ENCODE measurements at regions not wholly inside any gene's neighbourhood (a gene's known extent, or its start where the extent isn't known, plus 50 kb on each side); places are given as distances from the start of the nearest gene placed in this dataset.
"Not testable (repeated sequence)": the region's sequence is repeated elsewhere in the genome, so short reads cannot be mapped to it uniquely, and the experiment has no call there.

DNA sequence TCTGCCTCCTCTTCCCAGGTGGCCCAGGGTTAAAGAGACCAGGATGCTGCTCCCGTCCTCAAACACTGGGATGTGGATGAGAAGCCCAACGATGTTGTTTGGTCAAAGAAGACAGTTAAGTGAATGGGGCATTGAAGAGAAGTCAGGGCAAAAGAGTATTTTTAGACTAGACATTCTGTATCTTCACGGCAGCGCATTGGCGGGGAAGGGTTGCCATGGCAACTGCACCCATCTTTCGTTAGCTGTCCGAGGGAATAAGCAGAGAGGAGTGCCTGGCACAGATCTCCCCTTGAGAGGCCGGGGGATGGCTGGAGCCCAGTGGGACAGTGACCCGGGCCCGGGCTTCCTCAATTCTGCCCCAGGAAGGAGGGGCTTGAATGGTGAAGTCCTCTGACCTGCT is 56.4 kb upstream of the GPR31 start:
- no peak for DNase-seq (ENCODE audit: low read depth, low spot score)
- TF ChIP-seq, protein P1, sequence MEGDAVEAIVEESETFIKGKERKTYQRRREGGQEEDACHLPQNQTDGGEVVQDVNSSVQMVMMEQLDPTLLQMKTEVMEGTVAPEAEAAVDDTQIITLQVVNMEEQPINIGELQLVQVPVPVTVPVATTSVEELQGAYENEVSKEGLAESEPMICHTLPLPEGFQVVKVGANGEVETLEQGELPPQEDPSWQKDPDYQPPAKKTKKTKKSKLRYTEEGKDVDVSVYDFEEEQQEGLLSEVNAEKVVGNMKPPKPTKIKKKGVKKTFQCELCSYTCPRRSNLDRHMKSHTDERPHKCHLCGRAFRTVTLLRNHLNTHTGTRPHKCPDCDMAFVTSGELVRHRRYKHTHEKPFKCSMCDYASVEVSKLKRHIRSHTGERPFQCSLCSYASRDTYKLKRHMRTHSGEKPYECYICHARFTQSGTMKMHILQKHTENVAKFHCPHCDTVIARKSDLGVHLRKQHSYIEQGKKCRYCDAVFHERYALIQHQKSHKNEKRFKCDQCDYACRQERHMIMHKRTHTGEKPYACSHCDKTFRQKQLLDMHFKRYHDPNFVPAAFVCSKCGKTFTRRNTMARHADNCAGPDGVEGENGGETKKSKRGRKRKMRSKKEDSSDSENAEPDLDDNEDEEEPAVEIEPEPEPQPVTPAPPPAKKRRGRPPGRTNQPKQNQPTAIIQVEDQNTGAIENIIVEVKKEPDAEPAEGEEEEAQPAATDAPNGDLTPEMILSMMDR (IDR thresholded peaks at IDR 0.05; ENCODE audit: low read depth, low read length) = no peak

GRCh38 chr6:167215429-167216250 is 57.9 kb upstream of the GPR31 start:
- H3K4me3 ChIP-seq (ENCODE audit: low read depth, low read length); DNase-seq (ENCODE audit: low read depth, low spot score); in situ Hi-C loops (cut with HindIII; ENCODE audit: low sequenced_read_pairs): not testable (repeated sequence)

More for the DNA sequence above, 56.4 kb upstream of the GPR31 start:
- no peak overlapping the region for H3K4me3 ChIP-seq (ENCODE audit: low read depth, low read length)
- in situ Hi-C loops (cut with HindIII; ENCODE audit: low sequenced_read_pairs) = no loop called here

DNA sequence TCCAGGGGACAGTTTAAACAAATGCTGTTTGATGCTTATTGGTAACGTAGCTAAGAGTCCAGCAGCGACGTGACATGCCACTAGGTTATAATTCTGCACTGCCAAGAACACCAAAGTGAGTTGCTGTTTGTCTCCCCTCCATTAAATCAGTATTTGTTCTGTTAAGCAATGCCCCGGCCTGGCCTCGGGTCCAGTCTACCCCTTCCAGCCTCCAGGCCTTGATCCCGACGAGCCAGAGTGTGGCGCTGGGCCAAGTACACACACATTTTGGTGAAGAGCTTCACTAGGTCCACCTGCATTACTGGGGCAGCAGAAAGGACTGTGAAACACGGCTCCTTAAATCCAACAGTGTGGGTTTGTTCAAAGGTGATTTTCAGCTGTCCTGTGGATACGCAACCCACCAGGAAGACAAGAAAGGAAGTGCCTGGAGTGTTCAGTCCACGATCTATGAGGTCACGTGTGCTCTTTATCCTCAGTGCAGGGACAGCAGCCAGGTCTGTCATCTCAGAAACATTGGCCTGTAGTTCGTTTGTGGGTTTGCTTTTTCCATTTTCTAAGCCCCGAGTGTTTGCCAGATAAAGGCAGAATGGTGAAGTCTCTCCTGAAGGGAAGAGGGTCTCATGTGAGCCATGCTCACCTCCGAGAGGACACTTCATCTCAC is 58.7 kb upstream of the GPR31 start:
- in situ Hi-C loops (cut with HindIII; ENCODE audit: low sequenced_read_pairs); H3K4me3 ChIP-seq (ENCODE audit: low read depth, low read length); DNase-seq (ENCODE audit: low read depth, low spot score): not testable (repeated sequence)

- in situ Hi-C loops (cut with HindIII; ENCODE audit: low sequenced_read_pairs); DNase-seq (ENCODE audit: low read depth, low spot score); H3K4me3 ChIP-seq (ENCODE audit: low read depth, low read length): not testable (repeated sequence)
These were observed 59.3 kb upstream of the GPR31 start for GRCh38 chr6:167217073-167217472.

DNA sequence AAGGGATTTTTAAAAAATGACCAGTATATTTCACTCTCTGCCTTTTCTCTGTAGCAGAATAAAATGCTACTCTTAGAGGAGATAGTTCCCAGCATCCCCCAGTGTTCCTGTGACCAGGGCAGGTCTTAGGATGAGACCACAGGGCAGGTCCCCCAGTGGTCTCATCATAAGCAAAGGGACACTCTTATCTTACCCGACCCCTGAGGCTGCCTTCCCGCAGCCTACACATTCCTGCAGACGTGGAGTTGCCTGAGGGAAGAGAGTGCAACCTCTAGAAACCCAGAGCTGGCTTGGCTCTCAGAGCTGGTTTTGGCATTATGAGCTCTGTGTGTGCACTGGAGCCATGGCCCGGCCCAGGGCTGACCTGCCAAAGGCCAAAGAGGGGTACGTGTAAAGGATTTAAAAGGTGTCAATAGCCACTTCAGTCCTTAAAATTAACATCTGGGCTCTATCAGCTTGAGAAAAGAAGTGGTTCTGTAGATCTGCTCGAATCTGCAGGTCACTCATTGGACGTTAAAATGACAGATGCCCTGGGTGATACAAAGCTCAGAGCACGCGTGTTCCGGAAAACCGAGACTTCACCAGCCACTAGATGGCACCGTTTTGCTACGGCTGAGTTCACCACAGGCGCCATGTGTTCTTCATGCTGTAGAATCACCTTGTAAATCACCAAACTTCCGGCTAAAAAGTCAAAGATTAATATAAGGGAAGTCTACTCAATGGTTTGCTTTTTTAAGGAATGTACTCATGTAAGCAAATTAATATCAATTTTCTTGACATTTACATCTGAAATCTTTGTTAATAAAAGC is 60.4 kb upstream of the GPR31 start:
- peak; percentile 23 for DNase-seq (ENCODE audit: low read depth, low spot score)
- in situ Hi-C loops (cut with HindIII; ENCODE audit: low sequenced_read_pairs); H3K4me3 ChIP-seq (ENCODE audit: low read depth, low read length): not testable (repeated sequence)

DNA sequence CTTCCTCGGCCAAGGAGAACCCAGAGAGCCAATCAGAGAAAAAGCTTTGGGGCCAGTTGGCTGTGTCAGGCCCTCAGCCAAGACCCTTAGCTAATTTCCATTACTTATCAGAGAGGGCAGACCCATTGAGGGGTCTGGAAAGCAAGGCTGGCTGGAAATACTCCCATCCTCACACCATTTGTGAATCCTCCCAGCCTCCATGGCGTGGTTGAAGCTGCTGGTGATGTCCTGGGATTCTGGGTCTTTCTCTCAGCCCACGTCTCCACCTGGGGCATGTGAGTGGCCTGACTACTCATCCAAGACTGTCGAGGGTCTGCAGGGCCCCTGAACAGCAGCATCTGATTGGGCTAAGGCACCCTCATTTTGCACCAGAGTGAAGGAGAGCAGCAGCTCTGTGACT is 61.3 kb upstream of the GPR31 start:
- DNase-seq (ENCODE audit: low read depth, low spot score); H3K4me3 ChIP-seq (ENCODE audit: low read depth, low read length); in situ Hi-C loops (cut with HindIII; ENCODE audit: low sequenced_read_pairs): not testable (repeated sequence)

DNA sequence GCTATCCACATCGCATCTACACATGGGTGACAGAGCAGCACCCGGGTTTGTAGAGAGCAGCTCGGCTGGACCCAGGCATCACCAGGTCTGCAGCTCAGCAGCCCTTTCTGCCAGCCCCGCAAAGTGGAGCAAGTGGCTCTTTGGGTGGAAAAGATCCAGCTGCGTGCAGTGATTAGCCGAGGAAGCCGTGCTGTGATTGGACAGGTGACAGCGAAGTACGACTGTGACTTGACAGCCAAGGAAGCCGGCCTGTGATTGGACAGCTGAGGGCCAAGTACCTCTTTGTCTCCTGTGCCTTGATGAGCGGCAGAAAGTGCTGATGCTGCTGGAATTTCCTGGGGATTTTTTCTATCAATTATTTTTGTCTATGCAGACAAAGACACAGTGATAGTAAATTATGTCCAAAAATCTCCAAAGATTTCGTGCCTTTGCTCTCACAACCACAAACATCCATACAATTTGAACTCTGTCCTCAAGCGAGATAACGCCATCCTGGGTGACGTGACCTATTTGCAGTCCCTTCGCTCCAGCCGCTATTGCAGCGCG is 62.3 kb upstream of the GPR31 start:
- H3K4me3 ChIP-seq (ENCODE audit: low read depth, low read length) = no peak overlapping the region
- no peak for DNase-seq (ENCODE audit: low read depth, low spot score)
- TF ChIP-seq, protein P1 (IDR thresholded peaks at IDR 0.05; ENCODE audit: low read depth, low read length) = no peak
- in situ Hi-C loops (cut with HindIII; ENCODE audit: low sequenced_read_pairs) = no loop called here

- H3K4me3 ChIP-seq (ENCODE audit: low read depth, low read length) = no peak overlapping the region
- TF ChIP-seq, protein P1 (IDR thresholded peaks at IDR 0.05; ENCODE audit: low read depth, low read length) = no peak
- in situ Hi-C loops (cut with HindIII; ENCODE audit: low sequenced_read_pairs) = no loop called here
- DNase-seq (ENCODE audit: low read depth, low spot score) = no peak
These were observed 63.8 kb upstream of the GPR31 start for GRCh38 chr6:167221400-167222201.

GRCh38 chr6:167225566-167226382 is 65.3 kb upstream of the UNC93A start:
- in situ Hi-C loops (cut with HindIII; ENCODE audit: low sequenced_read_pairs); H3K4me3 ChIP-seq (ENCODE audit: low read depth, low read length): not testable (repeated sequence)

More at GRCh38 chr6:167225566-167226382, 65.3 kb upstream of the UNC93A start:
- DNase-seq (ENCODE audit: low read depth, low spot score) = not testable (repeated sequence)
